Glomerular visceral epithelial cell (primary cell): ENCODE measurements at regions not wholly inside any gene's neighbourhood (a gene's known extent, or its start where the extent isn't known, plus 50 kb on each side); places are given as distances from the start of the nearest gene placed in this dataset.

ENCODE experiments used
- DNase-seq: peaks from one replicate; pipeline ENCODE4 v3.0.0-alpha.2; 2016; ENCODE audit errors: extremely low spot score

GRCh38 chr5:173527671-173528070 lies 88.8 kb downstream of the BOD1 start:
- DNase-seq: no peak

- DNase-seq: no peak
Observed at GRCh38 chr5:173524136-173524535, 92.3 kb downstream of the BOD1 start.

GRCh38 chr5:173523388-173523787 lies 93.1 kb downstream of the BOD1 start:
- no peak for DNase-seq

GRCh38 chr5:173522518-173522917 lies 93.9 kb downstream of the BOD1 start:
- no peak for DNase-seq

GRCh38 chr5:173518856-173519255 lies 97.6 kb downstream of the BOD1 start:
- DNase-seq: no peak

GRCh38 chr5:173517648-173518047 lies 98.8 kb downstream of the BOD1 start:
- DNase-seq: no peak

- no peak for DNase-seq
Observed at GRCh38 chr5:173515526-173515925, 100.9 kb downstream of the BOD1 start.

GRCh38 chr5:173514661-173515060 lies 101.8 kb downstream of the BOD1 start:
- DNase-seq: no peak

- peak; percentile 85 for DNase-seq
Observed at GRCh38 chr5:173513521-173513991, 102.9 kb downstream of the BOD1 start.

- DNase-seq: no peak
Observed at GRCh38 chr5:173512637-173513435, 103.6 kb downstream of the BOD1 start.

- no peak for DNase-seq
Observed at GRCh38 chr5:173509060-173509459, 107.4 kb downstream of the BOD1 start.

GRCh38 chr5:173507171-173507570 lies 109.3 kb downstream of the BOD1 start:
- peak; percentile 13 for DNase-seq

- no peak for DNase-seq
Observed at GRCh38 chr5:173505634-173506033, 110.8 kb downstream of the BOD1 start.

- no peak for DNase-seq
Observed at GRCh38 chr5:173501922-173502321, 114.5 kb downstream of the BOD1 start.

- DNase-seq: no peak
Observed at GRCh38 chr5:173501271-173501670, 115.2 kb downstream of the BOD1 start.

GRCh38 chr5:173500213-173500560 lies 116.3 kb downstream of the BOD1 start:
- no peak for DNase-seq

GRCh38 chr5:173499471-173500212 lies 116.8 kb downstream of the BOD1 start:
- DNase-seq: no peak

GRCh38 chr5:173498739-173499470 lies 117.5 kb downstream of the BOD1 start:
- peak; percentile 91 for DNase-seq

- peak; percentile 95 for DNase-seq
Observed at GRCh38 chr5:173498286-173498685, 118.2 kb downstream of the BOD1 start.

- no peak for DNase-seq
Observed at GRCh38 chr5:173497685-173498084, 118.8 kb downstream of the BOD1 start.

- DNase-seq: no peak
Observed at GRCh38 chr5:173496883-173497255, 119.6 kb downstream of the BOD1 start.

GRCh38 chr5:173496129-173496882 lies 120.1 kb downstream of the BOD1 start:
- no peak for DNase-seq
